ENCODE measurements at regions not wholly inside any gene's neighbourhood (a gene's known extent, or its start where the extent isn't known, plus 50 kb on each side); places are given as distances from the start of the nearest gene placed in this dataset.

DNA sequence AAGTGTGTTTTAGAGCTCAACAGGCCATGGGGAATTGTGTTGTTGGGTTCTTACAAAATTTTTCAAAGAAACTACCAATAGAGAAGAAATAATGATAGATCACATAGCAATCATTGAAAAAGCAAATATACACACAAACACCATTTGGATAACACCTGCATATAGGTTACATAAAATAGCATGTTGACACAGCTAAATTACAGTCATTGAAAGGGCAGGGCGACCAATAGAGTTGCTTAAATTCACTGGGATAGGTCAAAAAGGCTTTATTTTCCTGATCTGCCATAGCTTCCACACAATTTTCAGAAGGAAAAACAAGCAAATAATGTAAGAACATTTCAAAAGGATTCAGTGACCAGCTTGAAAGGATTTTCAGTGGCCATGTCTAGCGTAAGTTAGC, 57.9 kb upstream of the FGGY start:
- Histone ChIP-seq H3K23ac (ENCODE audit: low read length) (no peak overlapping the region), H2AK5ac (ENCODE audit: low read length) (no peak overlapping the region), H3K4me1 (ENCODE audit: control insufficient read depth, low read depth, low read length) (no peaks in the 10 kb centered on the region), H3K18ac (ENCODE audit: low read length) (no peak overlapping the region), H2BK15ac (replicated peaks; ENCODE audit: low read depth) (no peak overlapping the region), H3K56ac (ENCODE audit: low read length) (no peak overlapping the region), H3K27me3 (ENCODE audit: insufficient read depth, low read length, poor library complexity) (no peaks in the 10 kb centered on the region), H3K4me2 (ENCODE audit: low read length) (no peak overlapping the region), H2BK120ac (ENCODE audit: low read depth, low read length) (no peak overlapping the region), H4K8ac (ENCODE audit: low read depth, low read length) (no peak overlapping the region), H3K4me3 (ENCODE audit: low read length) (no peak overlapping the region), H4K5ac (ENCODE audit: low read length) (no peak overlapping the region), H2BK5ac (ENCODE audit: low read length) (no peak overlapping the region), H3K9ac (ENCODE audit: low read length) (no peak overlapping the region), H3K79me1 (ENCODE audit: low read length) (no peaks in the 10 kb centered on the region), H3K27ac (ENCODE audit: low read depth, low read length) (no peak overlapping the region), H3K79me2 (ENCODE audit: control insufficient read depth, insufficient read depth, low read length) (no peaks in the 10 kb centered on the region), H3K36me3 (ENCODE audit: control insufficient read depth, insufficient read depth, low read length) (no peaks in the 10 kb centered on the region), H3K4ac (ENCODE audit: low read depth, low read length) (no peak overlapping the region)
- no CpG with 5 or more reads among the region's 2 CpGs for WGBS (ENCODE audit: extremely low coverage, insufficient coverage, low lambda C conversion rate)
- DNase-seq, result no peak

DNA sequence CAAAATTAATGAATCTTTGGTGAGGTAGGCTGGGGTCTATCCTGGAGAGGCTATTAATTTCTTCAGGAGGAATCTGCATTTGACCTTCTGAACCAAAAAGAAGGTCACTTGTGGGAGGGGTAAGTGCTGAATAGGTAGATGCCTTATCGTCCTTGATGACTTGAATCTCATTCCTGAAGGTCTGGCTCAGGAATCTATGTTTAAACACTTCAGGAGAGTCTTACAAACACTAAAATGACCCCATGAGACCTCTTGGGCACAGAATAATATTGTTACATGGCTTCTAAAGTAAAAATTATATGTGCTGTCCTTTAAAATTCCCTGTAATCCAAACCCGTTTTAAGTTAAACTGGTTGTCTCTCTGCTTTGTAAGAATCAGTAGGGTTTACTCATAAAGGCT, 55.0 kb upstream of the FGGY start:
- H4K8ac ChIP-seq (ENCODE audit: low read depth, low read length), result no peak overlapping the region
- H3K4me2 ChIP-seq (ENCODE audit: low read length), result no peak overlapping the region
- no peak overlapping the region for H3K56ac ChIP-seq (ENCODE audit: low read length)
- H3K9ac ChIP-seq (ENCODE audit: low read length), result no peak overlapping the region
- H3K4me3 ChIP-seq (ENCODE audit: low read length), result no peak overlapping the region
- H2AK5ac ChIP-seq (ENCODE audit: low read length), result no peak overlapping the region
- no peaks in the 10 kb centered on the region for H3K36me3 ChIP-seq (ENCODE audit: control insufficient read depth, insufficient read depth, low read length)
- no peak overlapping the region for H2BK15ac ChIP-seq (replicated peaks; ENCODE audit: low read depth)
- no peak overlapping the region for H2BK5ac ChIP-seq (ENCODE audit: low read length)
- no peaks in the 10 kb centered on the region for H3K79me1 ChIP-seq (ENCODE audit: low read length)
- no peak for DNase-seq
- H3K18ac ChIP-seq (ENCODE audit: low read length), result no peak overlapping the region
- no peak overlapping the region for H2BK120ac ChIP-seq (ENCODE audit: low read depth, low read length)
- H3K27me3 ChIP-seq (ENCODE audit: insufficient read depth, low read length, poor library complexity), result no peaks in the 10 kb centered on the region
- no peak overlapping the region for H4K5ac ChIP-seq (ENCODE audit: low read length)
- no peaks in the 10 kb centered on the region for H3K4me1 ChIP-seq (ENCODE audit: control insufficient read depth, low read depth, low read length)
- no peak overlapping the region for H3K4ac ChIP-seq (ENCODE audit: low read depth, low read length)
- H3K27ac ChIP-seq (ENCODE audit: low read depth, low read length), result no peak overlapping the region
- no peaks in the 10 kb centered on the region for H3K79me2 ChIP-seq (ENCODE audit: control insufficient read depth, insufficient read depth, low read length)
- H3K23ac ChIP-seq (ENCODE audit: low read length), result no peak overlapping the region
- WGBS (ENCODE audit: extremely low coverage, insufficient coverage, low lambda C conversion rate), result no CpG with 5 or more reads among the region's 2 CpGs

- WGBS (ENCODE audit: extremely low coverage, insufficient coverage, low lambda C conversion rate), result no CpG with 5 or more reads among the region's 2 CpGs
- H2AK5ac ChIP-seq (ENCODE audit: low read length), result no peak overlapping the region
Measured at GRCh38 chr1:59242370-59242769, 54.5 kb upstream of the FGGY start.

GRCh38 chr1:59243550-59243949, 53.3 kb upstream of the FGGY start:
- no peak overlapping the region for H2BK15ac ChIP-seq (replicated peaks; ENCODE audit: low read depth)
- H4K5ac ChIP-seq (ENCODE audit: low read length), result no peak overlapping the region
- no peaks in the 10 kb centered on the region for H3K4me1 ChIP-seq (ENCODE audit: control insufficient read depth, low read depth, low read length)
- no peak overlapping the region for H4K8ac ChIP-seq (ENCODE audit: low read depth, low read length)
- no peak overlapping the region for H3K4me3 ChIP-seq (ENCODE audit: low read length)
- no peak overlapping the region for H3K4me2 ChIP-seq (ENCODE audit: low read length)
- no peak overlapping the region for H2BK5ac ChIP-seq (ENCODE audit: low read length)
- no peak for DNase-seq
- no peaks in the 10 kb centered on the region for H3K79me1 ChIP-seq (ENCODE audit: low read length)
- no peak overlapping the region for H3K27ac ChIP-seq (ENCODE audit: low read depth, low read length)
- H3K4ac ChIP-seq (ENCODE audit: low read depth, low read length), result no peak overlapping the region
- H3K79me2 ChIP-seq (ENCODE audit: control insufficient read depth, insufficient read depth, low read length), result no peaks in the 10 kb centered on the region
- no peak overlapping the region for H2BK120ac ChIP-seq (ENCODE audit: low read depth, low read length)
- no peak overlapping the region for H3K18ac ChIP-seq (ENCODE audit: low read length)
- no peak overlapping the region for H3K23ac ChIP-seq (ENCODE audit: low read length)
- H3K56ac ChIP-seq (ENCODE audit: low read length), result no peak overlapping the region
- H3K36me3 ChIP-seq (ENCODE audit: control insufficient read depth, insufficient read depth, low read length), result no peaks in the 10 kb centered on the region
- H3K27me3 ChIP-seq (ENCODE audit: insufficient read depth, low read length, poor library complexity), result no peaks in the 10 kb centered on the region
- H2AK5ac ChIP-seq (ENCODE audit: low read length), result no peak overlapping the region
- no peak overlapping the region for H3K9ac ChIP-seq (ENCODE audit: low read length)

More at GRCh38 chr1:59242370-59242769, 54.5 kb upstream of the FGGY start:
- Histone ChIP-seq H3K36me3 (ENCODE audit: control insufficient read depth, insufficient read depth, low read length) (no peaks in the 10 kb centered on the region), H3K4me2 (ENCODE audit: low read length) (no peak overlapping the region), H3K23ac (ENCODE audit: low read length) (no peak overlapping the region), H3K27me3 (ENCODE audit: insufficient read depth, low read length, poor library complexity) (no peaks in the 10 kb centered on the region), H3K9ac (ENCODE audit: low read length) (no peak overlapping the region), H3K79me1 (ENCODE audit: low read length) (no peaks in the 10 kb centered on the region), H2BK5ac (ENCODE audit: low read length) (no peak overlapping the region), H3K4ac (ENCODE audit: low read depth, low read length) (no peak overlapping the region), H2BK15ac (replicated peaks; ENCODE audit: low read depth) (no peak overlapping the region), H3K56ac (ENCODE audit: low read length) (no peak overlapping the region), H3K4me1 (ENCODE audit: control insufficient read depth, low read depth, low read length) (no peaks in the 10 kb centered on the region), H2BK120ac (ENCODE audit: low read depth, low read length) (no peak overlapping the region), H3K79me2 (ENCODE audit: control insufficient read depth, insufficient read depth, low read length) (no peaks in the 10 kb centered on the region), H4K8ac (ENCODE audit: low read depth, low read length) (no peak overlapping the region), H3K27ac (ENCODE audit: low read depth, low read length) (no peak overlapping the region), H3K4me3 (ENCODE audit: low read length) (no peak overlapping the region), H4K5ac (ENCODE audit: low read length) (no peak overlapping the region), H3K18ac (ENCODE audit: low read length) (no peak overlapping the region)
- DNase-seq, result no peak

DNA sequence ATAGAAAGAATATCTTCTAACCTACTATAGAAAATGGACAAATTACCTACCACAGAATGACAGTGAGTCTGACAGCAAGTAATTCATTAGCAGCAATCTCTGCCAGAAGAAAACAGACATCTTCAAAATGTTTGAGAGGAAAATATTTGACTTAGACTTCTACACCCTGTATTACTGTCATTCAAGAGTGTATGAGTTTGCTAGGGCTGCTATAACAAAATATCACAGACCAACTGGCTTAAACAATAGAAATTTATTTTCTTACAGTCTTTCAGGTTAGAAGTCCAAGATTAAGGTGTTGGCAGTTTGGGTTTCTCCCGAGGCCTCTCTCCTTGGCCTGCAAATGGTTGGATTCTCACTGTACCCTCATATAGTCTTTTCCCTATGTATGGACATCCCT, 52.9 kb upstream of the FGGY start:
- no peak for DNase-seq
- Histone ChIP-seq H2BK5ac (ENCODE audit: low read length) (no peak overlapping the region), H3K56ac (ENCODE audit: low read length) (no peak overlapping the region), H3K9ac (ENCODE audit: low read length) (no peak overlapping the region), H3K79me2 (ENCODE audit: control insufficient read depth, insufficient read depth, low read length) (no peaks in the 10 kb centered on the region), H3K23ac (ENCODE audit: low read length) (no peak overlapping the region), H3K36me3 (ENCODE audit: control insufficient read depth, insufficient read depth, low read length) (no peaks in the 10 kb centered on the region), H2BK15ac (replicated peaks; ENCODE audit: low read depth) (no peak overlapping the region), H2AK5ac (ENCODE audit: low read length) (no peak overlapping the region), H3K27me3 (ENCODE audit: insufficient read depth, low read length, poor library complexity) (no peaks in the 10 kb centered on the region), H3K18ac (ENCODE audit: low read length) (no peak overlapping the region), H4K5ac (ENCODE audit: low read length) (no peak overlapping the region), H3K27ac (ENCODE audit: low read depth, low read length) (no peak overlapping the region), H4K8ac (ENCODE audit: low read depth, low read length) (no peak overlapping the region), H3K4ac (ENCODE audit: low read depth, low read length) (no peak overlapping the region), H2BK120ac (ENCODE audit: low read depth, low read length) (no peak overlapping the region), H3K4me3 (ENCODE audit: low read length) (no peak overlapping the region), H3K79me1 (ENCODE audit: low read length) (no peaks in the 10 kb centered on the region), H3K4me1 (ENCODE audit: control insufficient read depth, low read depth, low read length) (no peaks in the 10 kb centered on the region), H3K4me2 (ENCODE audit: low read length) (no peak overlapping the region)
- WGBS (ENCODE audit: extremely low coverage, insufficient coverage, low lambda C conversion rate), result no CpG with 5 or more reads among the region's 1 CpG

- Histone ChIP-seq H3K56ac (ENCODE audit: low read length) (no peak overlapping the region), H2BK15ac (replicated peaks; ENCODE audit: low read depth) (no peak overlapping the region), H3K4me1 (ENCODE audit: control insufficient read depth, low read depth, low read length) (no peaks in the 10 kb centered on the region), H3K79me1 (ENCODE audit: low read length) (no peaks in the 10 kb centered on the region), H4K8ac (ENCODE audit: low read depth, low read length) (no peak overlapping the region), H2AK5ac (ENCODE audit: low read length) (no peak overlapping the region), H3K27me3 (ENCODE audit: insufficient read depth, low read length, poor library complexity) (no peaks in the 10 kb centered on the region), H3K4me2 (ENCODE audit: low read length) (no peak overlapping the region), H3K23ac (ENCODE audit: low read length) (no peak overlapping the region), H3K9ac (ENCODE audit: low read length) (no peak overlapping the region), H3K27ac (ENCODE audit: low read depth, low read length) (no peak overlapping the region), H3K36me3 (ENCODE audit: control insufficient read depth, insufficient read depth, low read length) (no peaks in the 10 kb centered on the region), H2BK120ac (ENCODE audit: low read depth, low read length) (no peak overlapping the region), H3K79me2 (ENCODE audit: control insufficient read depth, insufficient read depth, low read length) (no peaks in the 10 kb centered on the region), H3K18ac (ENCODE audit: low read length) (no peak overlapping the region), H3K4ac (ENCODE audit: low read depth, low read length) (no peak overlapping the region), H3K4me3 (ENCODE audit: low read length) (no peak overlapping the region), H4K5ac (ENCODE audit: low read length) (no peak overlapping the region), H2BK5ac (ENCODE audit: low read length) (no peak overlapping the region)
- WGBS (ENCODE audit: extremely low coverage, insufficient coverage, low lambda C conversion rate), result no CpG with 5 or more reads among the region's 1 CpG
- DNase-seq, result no peak
Measured at GRCh38 chr1:59244891-59245290, 52.0 kb upstream of the FGGY start.

Measured in mesendoderm (in vitro differentiated cells).